Uterus (tissue), 2 donors: ENCODE measurements at regions not wholly inside any gene's neighbourhood (a gene's known extent, or its start where the extent isn't known, plus 50 kb on each side); places are given as distances from the start of the nearest gene placed in this dataset.

Experiments used
- POLR2A ChIP-seq, 2 donors: fragments of 450-650 bp; IDR thresholded peaks; one replicate each; pipeline ENCODE4 v1.6.1; 2016; ENCODE audit warnings: antibody characterized with exemption in 2 of 2, mild to moderate bottlenecking in 1 of 2, moderate library complexity in 1 of 2
- TF ChIP-seq, protein P1 (sequence below), 4 experiments: fragments of 200-600 bp in 2 of 4; fragments of 450-650 bp in 2 of 4; sonication (generic) in 2 of 4; IDR thresholded peaks; one replicate each; pipeline ENCODE4 v1.5.1; 2016 to 2019; ENCODE audit warnings: antibody characterized with exemption in 4 of 4, mild to moderate bottlenecking in 2 of 4, moderate library complexity in 1 of 4

DNA sequence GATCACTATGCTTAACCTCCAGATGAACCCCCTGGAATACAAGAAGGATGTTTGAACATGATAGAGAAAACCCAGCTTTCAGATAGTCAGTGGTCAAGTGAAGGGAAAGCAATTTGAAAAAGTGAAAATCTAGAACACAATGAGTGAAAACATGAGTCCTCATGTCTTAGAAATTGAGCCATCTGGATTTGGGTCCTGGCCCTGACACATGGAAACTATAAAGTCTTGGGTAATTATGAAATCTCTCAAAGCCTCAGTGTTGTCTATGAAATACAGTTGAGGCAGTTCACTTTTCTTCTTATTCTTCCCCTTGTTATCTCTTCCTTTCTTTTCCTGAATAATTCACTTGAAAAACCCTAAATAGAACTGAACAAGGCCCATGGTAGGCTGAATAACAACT is 120.6 kb downstream of the EN1 start:
- TF ChIP-seq, protein P1, sequence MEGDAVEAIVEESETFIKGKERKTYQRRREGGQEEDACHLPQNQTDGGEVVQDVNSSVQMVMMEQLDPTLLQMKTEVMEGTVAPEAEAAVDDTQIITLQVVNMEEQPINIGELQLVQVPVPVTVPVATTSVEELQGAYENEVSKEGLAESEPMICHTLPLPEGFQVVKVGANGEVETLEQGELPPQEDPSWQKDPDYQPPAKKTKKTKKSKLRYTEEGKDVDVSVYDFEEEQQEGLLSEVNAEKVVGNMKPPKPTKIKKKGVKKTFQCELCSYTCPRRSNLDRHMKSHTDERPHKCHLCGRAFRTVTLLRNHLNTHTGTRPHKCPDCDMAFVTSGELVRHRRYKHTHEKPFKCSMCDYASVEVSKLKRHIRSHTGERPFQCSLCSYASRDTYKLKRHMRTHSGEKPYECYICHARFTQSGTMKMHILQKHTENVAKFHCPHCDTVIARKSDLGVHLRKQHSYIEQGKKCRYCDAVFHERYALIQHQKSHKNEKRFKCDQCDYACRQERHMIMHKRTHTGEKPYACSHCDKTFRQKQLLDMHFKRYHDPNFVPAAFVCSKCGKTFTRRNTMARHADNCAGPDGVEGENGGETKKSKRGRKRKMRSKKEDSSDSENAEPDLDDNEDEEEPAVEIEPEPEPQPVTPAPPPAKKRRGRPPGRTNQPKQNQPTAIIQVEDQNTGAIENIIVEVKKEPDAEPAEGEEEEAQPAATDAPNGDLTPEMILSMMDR (IDR thresholded peaks at IDR 0.05), result no peak
- TF ChIP-seq POLR2A (IDR thresholded peaks at IDR 0.05), result no peak
